SJCRH30 (cell line): ENCODE measurements at regions not wholly inside any gene's neighbourhood (a gene's known extent, or its start where the extent isn't known, plus 50 kb on each side); places are given as distances from the start of the nearest gene placed in this dataset.
"Not testable (repeated sequence)": the region's sequence is repeated elsewhere in the genome, so short reads cannot be mapped to it uniquely, and the experiment has no call there.

Experiments
- DNase-seq, 2 experiments: peaks; one replicate each; pipeline ENCODE4 v3.0.0-alpha.2; 2015 to 2020
- H3K27ac ChIP-seq: fragments of 250-450 bp; sonication (Bioruptor Pico); 2 replicates; pipeline ENCODE4 v1.5.1; 2020; ENCODE audit warnings: mild to moderate bottlenecking, moderate library complexity
- H3K27me3 ChIP-seq: fragments of 250-450 bp; sonication (Bioruptor Pico); 2 replicates; pipeline ENCODE4 v1.5.1; 2020; ENCODE audit warnings: mild to moderate bottlenecking, moderate library complexity
- H3K36me3 ChIP-seq: fragments of 250-450 bp; sonication (Bioruptor Pico); 2 replicates; pipeline ENCODE4 v1.5.1; 2020; ENCODE audit warnings: mild to moderate bottlenecking, moderate library complexity
- H3K4me1 ChIP-seq: fragments of 250-450 bp; sonication (Bioruptor Pico); 2 replicates; pipeline ENCODE4 v1.5.1; 2020; ENCODE audit warnings: mild to moderate bottlenecking, moderate library complexity
- H3K4me3 ChIP-seq: fragments of 250-450 bp; sonication (Bioruptor Pico); 2 replicates; pipeline ENCODE4 v1.5.1; 2020; ENCODE audit warnings: mild to moderate bottlenecking, moderate library complexity
- H3K9me3 ChIP-seq: fragments of 250-450 bp; sonication (Bioruptor Pico); replicated peaks from 2 replicates; pipeline ENCODE4 v1.5.1; 2020; ENCODE audit warnings: mild to moderate bottlenecking, moderate library complexity

- not testable (repeated sequence) for H3K27ac ChIP-seq
- H3K4me1 ChIP-seq, result peaks cover 10% of the 10 kb centered on the region; the same call in 1 of the 2 replicates
- DNase-seq, result peak; percentile 53 to 67
Observed at GRCh38 chr15:77893671-77894640, 183.6 kb downstream of the TBC1D2B start.

GRCh38 chr15:77893246-77893645, 184.3 kb downstream of the TBC1D2B start:
- not testable (repeated sequence) for H3K4me3 ChIP-seq, DNase-seq, H3K36me3 ChIP-seq, H3K27ac ChIP-seq, H3K27me3 ChIP-seq, H3K9me3 ChIP-seq
- H3K4me1 ChIP-seq, result peaks cover 11% of the 10 kb centered on the region; the same call in 1 of the 2 replicates

More at GRCh38 chr15:77893671-77894640, 183.6 kb downstream of the TBC1D2B start:
- not testable (repeated sequence) for H3K27me3 ChIP-seq, H3K9me3 ChIP-seq, H3K36me3 ChIP-seq
- peak overlapping the region; percentile 44 for H3K4me3 ChIP-seq

- Histone ChIP-seq H3K4me1 (peaks cover 11% of the 10 kb centered on the region; the same call in 1 of the 2 replicates), H3K27me3 (no peaks in the 10 kb centered on the region), H3K36me3 (no peaks in the 10 kb centered on the region), H3K9me3 (no peaks in the 10 kb centered on the region), H3K4me3 (no peak overlapping the region), H3K27ac (no peak overlapping the region)
- DNase-seq, result no peak
Observed at GRCh38 chr15:77892335-77892734, 185.2 kb downstream of the TBC1D2B start.

- H3K27me3 ChIP-seq, DNase-seq, H3K36me3 ChIP-seq, H3K9me3 ChIP-seq, H3K27ac ChIP-seq, H3K4me3 ChIP-seq: not testable (repeated sequence)
- H3K4me1 ChIP-seq, result peaks cover 11% of the 10 kb centered on the region; the same call in 1 of the 2 replicates
Observed at GRCh38 chr15:77891862-77892261, 185.6 kb downstream of the TBC1D2B start.

- peaks cover 11% of the 10 kb centered on the region; the same call in 1 of the 2 replicates for H3K4me1 ChIP-seq
- not testable (repeated sequence) for H3K36me3 ChIP-seq, H3K27ac ChIP-seq, H3K9me3 ChIP-seq, H3K4me3 ChIP-seq, H3K27me3 ChIP-seq
- peak; percentile 77 to 81 for DNase-seq
Observed at GRCh38 chr15:77890911-77891801, 186.4 kb downstream of the TBC1D2B start.

- H3K27ac ChIP-seq, H3K4me3 ChIP-seq, DNase-seq, H3K27me3 ChIP-seq, H3K9me3 ChIP-seq, H3K36me3 ChIP-seq: not testable (repeated sequence)
- peaks cover 18% of the 10 kb centered on the region for H3K4me1 ChIP-seq
Observed at GRCh38 chr15:77889828-77890725, 187.4 kb downstream of the TBC1D2B start.

- Histone ChIP-seq H3K4me1 (peaks cover 19% of the 10 kb centered on the region), H3K36me3 (no peaks in the 10 kb centered on the region), H3K9me3 (no peaks in the 10 kb centered on the region), H3K4me3 (no peak overlapping the region), H3K27me3 (no peaks in the 10 kb centered on the region), H3K27ac (no peak overlapping the region)
- no peak for DNase-seq
Observed at GRCh38 chr15:77889009-77889806, 188.3 kb downstream of the TBC1D2B start.

- not testable (repeated sequence) for H3K9me3 ChIP-seq
- peak in 1 of 2 experiments; percentile 40 for DNase-seq
- peaks cover 18% of the 10 kb centered on the region for H3K4me1 ChIP-seq
Observed at GRCh38 chr15:77887563-77888429, 189.7 kb downstream of the TBC1D2B start.

GRCh38 chr15:77886805-77887448, 190.6 kb downstream of the TBC1D2B start:
- Histone ChIP-seq H3K4me3 (no peak overlapping the region), H3K27me3 (no peaks in the 10 kb centered on the region), H3K4me1 (peaks cover 18% of the 10 kb centered on the region), H3K36me3 (no peaks in the 10 kb centered on the region), H3K27ac (no peak overlapping the region), H3K9me3 (no peaks in the 10 kb centered on the region)
- no peak for DNase-seq

More at GRCh38 chr15:77887563-77888429, 189.7 kb downstream of the TBC1D2B start:
- H3K36me3 ChIP-seq, H3K4me3 ChIP-seq, H3K27ac ChIP-seq, H3K27me3 ChIP-seq: not testable (repeated sequence)

GRCh38 chr15:77885877-77886500, 191.5 kb downstream of the TBC1D2B start:
- H3K4me3 ChIP-seq, H3K36me3 ChIP-seq, H3K27me3 ChIP-seq, H3K27ac ChIP-seq, DNase-seq, H3K9me3 ChIP-seq: not testable (repeated sequence)
- H3K4me1 ChIP-seq, result peaks cover 18% of the 10 kb centered on the region

- not testable (repeated sequence) for H3K36me3 ChIP-seq, H3K27me3 ChIP-seq, H3K9me3 ChIP-seq, H3K4me3 ChIP-seq, DNase-seq, H3K27ac ChIP-seq
- H3K4me1 ChIP-seq, result peaks cover 10% of the 10 kb centered on the region
Observed at GRCh38 chr15:77883012-77883411, 194.5 kb downstream of the TBC1D2B start.

- DNase-seq, result no peak
- no peaks in the 10 kb centered on the region for H3K36me3 ChIP-seq
- no peaks in the 10 kb centered on the region for H3K9me3 ChIP-seq
- no peaks in the 10 kb centered on the region for H3K27me3 ChIP-seq
- H3K4me1 ChIP-seq, result peaks cover 10% of the 10 kb centered on the region
- no peak overlapping the region for H3K27ac ChIP-seq
- no peak overlapping the region for H3K4me3 ChIP-seq
Observed at GRCh38 chr15:77881950-77882349, 195.6 kb downstream of the TBC1D2B start.
